Activated T-helper 17 cell treated with anti-CD3 and anti-CD28 coated beads, Interleukin-2, amount 50 U/mL, for 72 hours (primary cell): ENCODE measurements at regions not wholly inside any gene's neighbourhood (a gene's known extent, or its start where the extent isn't known, plus 50 kb on each side); places are given as distances from the start of the nearest gene placed in this dataset.
"Not testable (repeated sequence)": the region's sequence is repeated elsewhere in the genome, so short reads cannot be mapped to it uniquely, and the experiment has no call there.

Source experiments
- ATAC-seq: fragments of 150-1000 bp; cut with Tn5 transposase; replicated peaks from 2 replicates; pipeline ENCODE4 v1.10.0; 2021; ENCODE audit warnings: mild to moderate bottlenecking, moderate library complexity
- H3K27ac Mint-ChIP-seq: one replicate; pipeline ENCODE4 v1.8.0; 2022; ENCODE audit warnings: mixed read lengths
- H3K27me3 Mint-ChIP-seq: one replicate; pipeline ENCODE4 v1.8.0; 2022; ENCODE audit warnings: mixed read lengths
- H3K36me3 Mint-ChIP-seq: one replicate; pipeline ENCODE4 v1.8.0; 2022; ENCODE audit warnings: low read depth, mild to moderate bottlenecking, mixed read lengths
- H3K4me1 Mint-ChIP-seq: one replicate; pipeline ENCODE4 v1.8.0; 2022; ENCODE audit warnings: mixed read lengths
- H3K4me3 Mint-ChIP-seq: one replicate; pipeline ENCODE4 v1.8.0; 2022; ENCODE audit warnings: mild to moderate bottlenecking, mixed read lengths
- H3K9me3 Mint-ChIP-seq: one replicate; pipeline ENCODE4 v1.8.0; 2022; ENCODE audit warnings: mixed read lengths

- peaks cover 9% of the 10 kb centered on the region for H3K4me1 Mint-ChIP-seq
- no peaks in the 10 kb centered on the region for H3K27me3 Mint-ChIP-seq
- H3K27ac Mint-ChIP-seq = no peak overlapping the region
- H3K36me3 Mint-ChIP-seq = no peaks in the 10 kb centered on the region
- ATAC-seq = no peak
- no peak overlapping the region for H3K4me3 Mint-ChIP-seq
- H3K9me3 Mint-ChIP-seq = no peaks in the 10 kb centered on the region
Measured at GRCh38 chr1:212155219-212155618, 119.7 kb downstream of the DTL start.

GRCh38 chr1:212157252-212157651 lies 121.7 kb downstream of the DTL start:
- no peak for ATAC-seq
- H3K27me3 Mint-ChIP-seq = no peaks in the 10 kb centered on the region
- H3K27ac Mint-ChIP-seq = no peak overlapping the region
- H3K4me1 Mint-ChIP-seq = peaks cover 19% of the 10 kb centered on the region
- no peaks in the 10 kb centered on the region for H3K9me3 Mint-ChIP-seq
- no peaks in the 10 kb centered on the region for H3K36me3 Mint-ChIP-seq
- no peak overlapping the region for H3K4me3 Mint-ChIP-seq

GRCh38 chr1:212158912-212159796 lies 123.6 kb downstream of the DTL start:
- H3K4me1 Mint-ChIP-seq = peaks cover 25% of the 10 kb centered on the region
- no peaks in the 10 kb centered on the region for H3K27me3 Mint-ChIP-seq
- peak; percentile 22 for ATAC-seq
- no peaks in the 10 kb centered on the region for H3K9me3 Mint-ChIP-seq
- H3K27ac Mint-ChIP-seq = peak overlapping the region; percentile 84
- H3K36me3 Mint-ChIP-seq = no peaks in the 10 kb centered on the region
- peak overlapping the region; percentile 45 for H3K4me3 Mint-ChIP-seq

- Mint-ChIP-seq H3K27ac (peak overlapping the region; percentile 89), H3K36me3 (no peaks in the 10 kb centered on the region), H3K4me3 (peak overlapping the region; percentile 65), H3K4me1 (peaks cover 25% of the 10 kb centered on the region), H3K27me3 (no peaks in the 10 kb centered on the region), H3K9me3 (no peaks in the 10 kb centered on the region)
- peak; percentile 85 for ATAC-seq
Measured at GRCh38 chr1:212161231-212161781, 123.9 kb upstream of the PPP2R5A start.

- Mint-ChIP-seq H3K4me1 (peaks cover 25% of the 10 kb centered on the region), H3K27ac (peak overlapping the region; percentile 89), H3K9me3 (no peaks in the 10 kb centered on the region), H3K36me3 (no peaks in the 10 kb centered on the region), H3K27me3 (no peaks in the 10 kb centered on the region), H3K4me3 (peak overlapping the region; percentile 65)
- ATAC-seq = no peak
Measured at GRCh38 chr1:212162635-212163034, 122.6 kb upstream of the PPP2R5A start.

- Mint-ChIP-seq H3K9me3 (no peaks in the 10 kb centered on the region), H3K27ac (no peak overlapping the region), H3K4me1 (peaks cover 19% of the 10 kb centered on the region), H3K27me3 (no peaks in the 10 kb centered on the region), H3K4me3 (no peak overlapping the region), H3K36me3 (no peaks in the 10 kb centered on the region)
- ATAC-seq = no peak
Measured at GRCh38 chr1:212164095-212164872, 120.9 kb upstream of the PPP2R5A start.

- peaks cover 12% of the 10 kb centered on the region for H3K4me1 Mint-ChIP-seq
- no peak for ATAC-seq
- H3K27me3 Mint-ChIP-seq = no peaks in the 10 kb centered on the region
- no peak overlapping the region for H3K4me3 Mint-ChIP-seq
- no peaks in the 10 kb centered on the region for H3K36me3 Mint-ChIP-seq
- H3K27ac Mint-ChIP-seq = no peak overlapping the region
- no peaks in the 10 kb centered on the region for H3K9me3 Mint-ChIP-seq
Measured at GRCh38 chr1:212166244-212166643, 119.0 kb upstream of the PPP2R5A start.

- no peaks in the 10 kb centered on the region for H3K27me3 Mint-ChIP-seq
- H3K36me3 Mint-ChIP-seq = no peaks in the 10 kb centered on the region
Measured at GRCh38 chr1:212166644-212167043, 118.6 kb upstream of the PPP2R5A start.

GRCh38 chr1:212167098-212167497 lies 118.1 kb upstream of the PPP2R5A start:
- Mint-ChIP-seq H3K4me1 (peaks cover 6% of the 10 kb centered on the region), H3K27ac (no peak overlapping the region), H3K4me3 (no peak overlapping the region), H3K27me3 (no peaks in the 10 kb centered on the region), H3K9me3 (no peaks in the 10 kb centered on the region), H3K36me3 (no peaks in the 10 kb centered on the region)
- no peak for ATAC-seq

More at GRCh38 chr1:212166644-212167043, 118.6 kb upstream of the PPP2R5A start:
- H3K4me3 Mint-ChIP-seq = no peak overlapping the region
- ATAC-seq = no peak
- no peak overlapping the region for H3K27ac Mint-ChIP-seq
- peaks cover 8% of the 10 kb centered on the region for H3K4me1 Mint-ChIP-seq
- no peaks in the 10 kb centered on the region for H3K9me3 Mint-ChIP-seq

- H3K4me3 Mint-ChIP-seq = no peak overlapping the region
- H3K27me3 Mint-ChIP-seq = no peaks in the 10 kb centered on the region
- ATAC-seq = no peak
Measured at GRCh38 chr1:212173567-212173966, 111.6 kb upstream of the PPP2R5A start.

GRCh38 chr1:212174295-212174694 lies 110.9 kb upstream of the PPP2R5A start:
- not testable (repeated sequence) for H3K27ac Mint-ChIP-seq, H3K4me1 Mint-ChIP-seq, H3K4me3 Mint-ChIP-seq, ATAC-seq, H3K9me3 Mint-ChIP-seq, H3K27me3 Mint-ChIP-seq, H3K36me3 Mint-ChIP-seq

More at GRCh38 chr1:212173567-212173966, 111.6 kb upstream of the PPP2R5A start:
- Mint-ChIP-seq H3K27ac (no peak overlapping the region), H3K9me3 (no peaks in the 10 kb centered on the region), H3K4me1 (no peaks in the 10 kb centered on the region), H3K36me3 (no peaks in the 10 kb centered on the region)

- ATAC-seq = no peak
- no peak overlapping the region for H3K4me3 Mint-ChIP-seq
- H3K4me1 Mint-ChIP-seq = no peaks in the 10 kb centered on the region
- no peaks in the 10 kb centered on the region for H3K27me3 Mint-ChIP-seq
- H3K9me3 Mint-ChIP-seq = no peaks in the 10 kb centered on the region
- H3K27ac Mint-ChIP-seq = no peak overlapping the region
- H3K36me3 Mint-ChIP-seq = no peaks in the 10 kb centered on the region
Measured at GRCh38 chr1:212177542-212177941, 107.7 kb upstream of the PPP2R5A start.

- no peak overlapping the region for H3K27ac Mint-ChIP-seq
- H3K27me3 Mint-ChIP-seq = no peaks in the 10 kb centered on the region
- H3K4me3 Mint-ChIP-seq = no peak overlapping the region
- no peak for ATAC-seq
- no peaks in the 10 kb centered on the region for H3K36me3 Mint-ChIP-seq
- no peaks in the 10 kb centered on the region for H3K4me1 Mint-ChIP-seq
- H3K9me3 Mint-ChIP-seq = no peaks in the 10 kb centered on the region
Measured at GRCh38 chr1:212178851-212179250, 106.4 kb upstream of the PPP2R5A start.

GRCh38 chr1:212179394-212180076 lies 105.7 kb upstream of the PPP2R5A start:
- no peaks in the 10 kb centered on the region for H3K27me3 Mint-ChIP-seq
- peak; percentile 98 for ATAC-seq

More at GRCh38 chr1:212179394-212180076, 105.7 kb upstream of the PPP2R5A start:
- H3K27ac Mint-ChIP-seq = peak overlapping the region; percentile 36
- no peaks in the 10 kb centered on the region for H3K9me3 Mint-ChIP-seq
- no peak overlapping the region for H3K4me3 Mint-ChIP-seq
- H3K36me3 Mint-ChIP-seq = no peaks in the 10 kb centered on the region
- H3K4me1 Mint-ChIP-seq = no peaks in the 10 kb centered on the region
